D721Med (cell line): ENCODE measurements at regions not wholly inside any gene's neighbourhood (a gene's known extent, or its start where the extent isn't known, plus 50 kb on each side); places are given as distances from the start of the nearest gene placed in this dataset.

Source experiments
- DNase-seq: peaks from one replicate; pipeline ENCODE4 v3.0.0; 2011; ENCODE audit warnings: low spot score; ENCODE audit not compliant: insufficient read length
- FAIRE-seq: peaks from 2 replicates; lab custom pipeline; 2011; peaks lifted over from hg19 to GRCh38; lab: Jason Lieb, UNC
- CTCF ChIP-seq: IDR thresholded peaks from 2 replicates; pipeline ENCODE4 v1.5.1; 2012; ENCODE audit warnings: mild to moderate bottlenecking, control low read depth; ENCODE audit not compliant: insufficient read depth; ENCODE audit errors: missing control alignments

GRCh38 chr11:122277493-122277892 is 161.5 kb upstream of the BLID start:
- DNase-seq, result no peak
- no peak for FAIRE-seq

GRCh38 chr11:122276221-122276620 is 160.2 kb upstream of the BLID start:
- no peak for TF ChIP-seq CTCF
- FAIRE-seq (no peak), DNase-seq (no peak)

More at GRCh38 chr11:122277493-122277892, 161.5 kb upstream of the BLID start:
- TF ChIP-seq CTCF, result no peak

GRCh38 chr11:122275508-122275907 is 159.5 kb upstream of the BLID start:
- no peak for FAIRE-seq
- TF ChIP-seq CTCF, result no peak
- no peak for DNase-seq

- FAIRE-seq, result no peak
- TF ChIP-seq CTCF, result no peak
- DNase-seq, result no peak
Measured at GRCh38 chr11:122273476-122274191, 157.6 kb upstream of the BLID start.

GRCh38 chr11:122271745-122272144 is 155.7 kb upstream of the BLID start:
- no peak for TF ChIP-seq CTCF
- DNase-seq (no peak), FAIRE-seq (peak; percentile 32)

- FAIRE-seq (no peak), DNase-seq (no peak)
- TF ChIP-seq CTCF, result no peak
Measured at GRCh38 chr11:122271137-122271536, 155.1 kb upstream of the BLID start.

- TF ChIP-seq CTCF, result no peak
- FAIRE-seq, result no peak
- no peak for DNase-seq
Measured at GRCh38 chr11:122270535-122270934, 154.5 kb upstream of the BLID start.
